ENCODE measurements at regions not wholly inside any gene's neighbourhood (a gene's known extent, or its start where the extent isn't known, plus 50 kb on each side); places are given as distances from the start of the nearest gene placed in this dataset.

DNA sequence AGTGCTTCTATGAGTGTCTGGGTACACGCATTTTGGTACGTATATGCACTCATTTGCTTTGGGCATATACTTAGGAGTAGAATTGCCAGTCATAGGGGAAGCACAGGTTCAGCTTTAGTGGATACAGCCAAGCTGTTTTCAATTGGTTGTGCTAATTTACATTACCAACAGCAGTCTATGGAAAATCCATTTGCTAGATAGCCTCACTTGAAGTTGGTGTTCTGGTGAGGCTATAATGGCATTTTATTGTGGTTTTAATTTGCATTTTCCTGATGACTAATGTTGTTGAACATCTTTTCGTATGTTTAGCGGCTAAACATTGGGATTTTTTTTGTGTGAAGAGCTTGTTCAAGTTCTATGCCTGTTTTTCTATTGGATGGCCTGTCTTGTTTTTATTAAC is 76.8 kb upstream of the ANKH start:
- no peak overlapping the region for H3K4me3 Mint-ChIP-seq
- ChIA-PET POLR2A (no interaction called here), CTCF (interaction anchor here (1.1 to 1.5 kb wide), 2 partner anchors 9 to 55 kb away, joined by 3 to 4 read pairs; no protein-coding TSS in a partner anchor)
- no peaks in the 10 kb centered on the region for H3K36me3 Mint-ChIP-seq (ENCODE audit: low read depth)
- peaks cover 3% of the 10 kb centered on the region for H3K9me3 Mint-ChIP-seq (ENCODE audit: insufficient read depth)
- H3K27ac Mint-ChIP-seq: no peak overlapping the region
- peaks cover 8% of the 10 kb centered on the region for H3K4me1 Mint-ChIP-seq (ENCODE audit: low read depth)
- peaks cover 12% of the 10 kb centered on the region for H3K27me3 Mint-ChIP-seq (ENCODE audit: low read depth)
- no peak for ATAC-seq
- no peak for DNase-seq

DNA sequence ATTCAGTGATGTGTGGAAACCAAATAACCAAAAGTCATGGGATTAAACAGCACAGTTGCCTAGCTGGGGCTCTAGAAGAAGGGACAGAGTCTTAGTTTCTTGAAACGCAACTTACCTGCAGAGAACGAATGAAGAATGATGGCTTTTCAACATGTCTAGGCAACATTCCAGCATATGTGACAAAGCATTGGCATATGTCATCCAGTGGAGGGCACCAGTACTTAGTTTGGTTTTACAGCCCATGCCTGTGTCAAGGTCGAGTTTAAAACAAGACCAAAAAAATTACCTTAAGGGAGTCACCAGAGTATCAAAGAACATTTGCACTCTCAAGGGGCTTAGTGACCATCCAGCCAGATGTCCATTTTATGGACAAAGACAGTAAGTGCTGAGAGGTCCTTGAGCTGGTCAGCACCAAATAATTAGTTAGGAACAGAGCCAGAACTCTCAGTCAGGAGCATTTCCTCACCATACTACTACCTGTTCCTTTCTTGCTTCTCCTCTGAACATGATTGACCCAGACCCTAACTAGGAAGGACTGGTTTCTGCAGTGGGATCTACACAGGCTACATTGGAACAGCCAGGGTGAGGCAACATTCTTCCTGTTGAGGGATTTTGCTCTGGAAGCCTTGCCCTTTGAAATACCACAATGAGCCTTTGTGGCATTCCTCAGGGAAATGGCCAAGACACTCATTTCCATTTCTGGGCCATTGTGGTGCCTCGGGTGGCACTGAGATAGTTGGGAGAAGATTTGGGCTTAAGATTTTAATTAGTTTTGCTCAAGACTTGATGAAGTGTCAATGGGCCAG is 75.4 kb upstream of the ANKH start:
- Mint-ChIP-seq H3K9me3 (ENCODE audit: insufficient read depth) (peaks cover 3% of the 10 kb centered on the region), H3K27ac (no peak overlapping the region), H3K4me3 (no peak overlapping the region), H3K4me1 (ENCODE audit: low read depth) (peaks cover 8% of the 10 kb centered on the region), H3K36me3 (ENCODE audit: low read depth) (no peaks in the 10 kb centered on the region), H3K27me3 (ENCODE audit: low read depth) (peaks cover 10% of the 10 kb centered on the region)
- peak; percentile 72 for ATAC-seq
- ChIA-PET POLR2A (no interaction called here), CTCF (interaction anchor here (0.6 to 2.2 kb wide), 8 partner anchors 46 to 216 kb away, joined by 3 to 11 read pairs (median 3); no protein-coding TSS in a partner anchor)
- DNase-seq: peak; percentile 45

GRCh38 chr5:14945450-14945849 is 73.9 kb upstream of the ANKH start:
- H3K9me3 Mint-ChIP-seq (ENCODE audit: insufficient read depth): peaks cover 3% of the 10 kb centered on the region
- H3K27ac Mint-ChIP-seq: no peak overlapping the region
- ChIA-PET POLR2A (no interaction called here), CTCF (no interaction called here)
- ATAC-seq (no peak), DNase-seq (no peak)
- H3K36me3 Mint-ChIP-seq (ENCODE audit: low read depth): no peaks in the 10 kb centered on the region
- peaks cover 8% of the 10 kb centered on the region for H3K4me1 Mint-ChIP-seq (ENCODE audit: low read depth)
- peaks cover 11% of the 10 kb centered on the region for H3K27me3 Mint-ChIP-seq (ENCODE audit: low read depth)
- no peak overlapping the region for H3K4me3 Mint-ChIP-seq

DNA sequence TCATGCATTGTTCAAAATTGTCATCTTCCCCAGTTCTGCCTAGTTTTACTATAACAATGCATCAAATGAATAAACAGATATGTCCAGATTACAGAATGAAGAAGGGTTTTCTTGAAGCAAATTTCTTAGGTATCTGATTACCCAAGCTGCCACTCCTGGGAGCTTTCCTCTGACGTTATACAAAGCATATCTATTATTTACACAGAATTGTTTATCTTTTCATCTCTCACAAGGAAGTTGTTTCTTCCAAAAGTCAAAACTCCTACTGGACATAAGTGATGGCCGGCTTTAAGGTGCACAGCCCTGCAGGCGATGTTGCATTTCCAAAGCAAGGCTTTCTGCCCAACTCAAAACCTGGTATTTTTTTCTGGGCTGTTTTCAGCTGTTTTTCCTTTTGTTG is 73.4 kb upstream of the ANKH start:
- DNase-seq (no peak), ATAC-seq (no peak)
- peaks cover 3% of the 10 kb centered on the region for H3K9me3 Mint-ChIP-seq (ENCODE audit: insufficient read depth)
- ChIA-PET CTCF (no interaction called here), POLR2A (no interaction called here)
- H3K4me1 Mint-ChIP-seq (ENCODE audit: low read depth): peaks cover 8% of the 10 kb centered on the region
- no peak overlapping the region for H3K4me3 Mint-ChIP-seq
- peaks cover 11% of the 10 kb centered on the region for H3K27me3 Mint-ChIP-seq (ENCODE audit: low read depth)
- no peak overlapping the region for H3K27ac Mint-ChIP-seq
- H3K36me3 Mint-ChIP-seq (ENCODE audit: low read depth): no peaks in the 10 kb centered on the region

- Mint-ChIP-seq H3K27ac (no peak overlapping the region), H3K9me3 (ENCODE audit: insufficient read depth) (no peaks in the 10 kb centered on the region), H3K4me3 (no peak overlapping the region), H3K4me1 (ENCODE audit: low read depth) (peaks cover 8% of the 10 kb centered on the region), H3K27me3 (ENCODE audit: low read depth) (peaks cover 11% of the 10 kb centered on the region), H3K36me3 (ENCODE audit: low read depth) (no peaks in the 10 kb centered on the region)
- no peak for ATAC-seq
- CTCF ChIA-PET: interaction anchor here (0.9 to 1.0 kb wide), 2 partner anchors 19 to 59 kb away, joined by 3 read pairs; no protein-coding TSS in a partner anchor
- POLR2A ChIA-PET: no interaction called here
- no peak for DNase-seq
Measured at GRCh38 chr5:14944350-14944739, 72.8 kb upstream of the ANKH start.

- Mint-ChIP-seq H3K36me3 (ENCODE audit: low read depth) (no peaks in the 10 kb centered on the region), H3K27ac (no peak overlapping the region), H3K27me3 (ENCODE audit: low read depth) (peaks cover 16% of the 10 kb centered on the region), H3K9me3 (ENCODE audit: insufficient read depth) (no peaks in the 10 kb centered on the region), H3K4me1 (ENCODE audit: low read depth) (peaks cover 8% of the 10 kb centered on the region), H3K4me3 (no peak overlapping the region)
- ChIA-PET POLR2A (interaction anchor here (1.2 kb wide), 1 partner anchor 51 kb away, joined by 4 read pairs; no protein-coding TSS in a partner anchor), CTCF (interaction anchor here (0.6 to 1.5 kb wide), 3 partner anchors 50 to 210 kb away, joined by 3 to 5 read pairs (median 3); no protein-coding TSS in a partner anchor)
- ATAC-seq: no peak
- DNase-seq: no peak
Measured at GRCh38 chr5:14942212-14942611, 70.6 kb upstream of the ANKH start.

DNA sequence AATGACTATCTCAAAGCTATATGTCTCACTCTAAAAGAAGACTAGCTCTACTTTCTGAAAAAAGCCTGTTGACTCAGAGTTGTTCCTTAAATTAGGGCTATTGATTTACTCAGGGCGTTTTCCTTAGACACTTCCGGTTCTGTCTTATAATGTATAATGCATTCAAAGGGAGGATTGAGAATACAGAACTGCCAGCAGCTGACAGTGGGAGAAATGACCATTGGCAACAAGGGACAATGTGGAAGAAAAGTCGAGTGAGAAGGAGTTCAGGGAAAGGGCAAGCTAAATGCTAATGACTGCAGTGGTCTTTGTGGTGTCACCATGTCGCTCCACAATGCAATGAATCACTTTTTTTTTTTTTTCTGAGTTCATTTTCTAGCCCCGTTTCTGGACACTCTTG is 65.7 kb upstream of the ANKH start:
- CTCF ChIA-PET: interaction anchor here (0.6 to 0.9 kb wide), 2 partner anchors 65 to 1839 kb away, joined by 3 read pairs; no protein-coding TSS in a partner anchor
- no peaks in the 10 kb centered on the region for H3K36me3 Mint-ChIP-seq (ENCODE audit: low read depth)

DNA sequence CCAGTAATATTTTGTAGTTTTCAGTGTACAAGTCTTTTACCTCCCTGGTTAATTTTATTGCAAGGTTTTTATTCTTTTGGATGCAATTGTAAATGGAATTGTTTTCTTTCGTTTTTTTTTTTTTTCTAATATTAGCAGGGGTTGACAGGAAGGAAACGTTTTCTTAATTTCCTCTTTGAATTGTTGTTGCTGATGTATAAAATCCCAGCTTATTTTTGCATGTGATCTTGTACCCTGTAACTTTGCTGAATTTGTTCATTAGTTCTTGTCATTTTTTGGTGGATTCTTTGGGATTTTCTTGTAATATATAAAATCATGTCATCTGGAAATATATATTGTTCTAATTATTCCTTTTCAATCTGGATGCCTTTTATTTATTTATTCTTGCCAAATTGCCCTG is 65.0 kb upstream of the ANKH start:
- no peak for DNase-seq
- POLR2A ChIA-PET: no interaction called here
- no peaks in the 10 kb centered on the region for H3K36me3 Mint-ChIP-seq (ENCODE audit: low read depth)
- CTCF ChIA-PET: interaction anchor here (0.6 to 0.9 kb wide), 2 partner anchors 66 to 1840 kb away, joined by 3 read pairs; no protein-coding TSS in a partner anchor
- H3K27ac Mint-ChIP-seq: no peak overlapping the region
- no peaks in the 10 kb centered on the region for H3K9me3 Mint-ChIP-seq (ENCODE audit: insufficient read depth)
- no peak overlapping the region for H3K4me3 Mint-ChIP-seq
- ATAC-seq: no peak
- no peaks in the 10 kb centered on the region for H3K4me1 Mint-ChIP-seq (ENCODE audit: low read depth)
- peaks cover 16% of the 10 kb centered on the region for H3K27me3 Mint-ChIP-seq (ENCODE audit: low read depth)

More for the DNA sequence above, 65.7 kb upstream of the ANKH start:
- H3K27ac Mint-ChIP-seq: no peak overlapping the region
- H3K4me1 Mint-ChIP-seq (ENCODE audit: low read depth): no peaks in the 10 kb centered on the region
- H3K4me3 Mint-ChIP-seq: no peak overlapping the region
- no peak for DNase-seq
- no peak for ATAC-seq
- POLR2A ChIA-PET: no interaction called here
- H3K27me3 Mint-ChIP-seq (ENCODE audit: low read depth): peaks cover 16% of the 10 kb centered on the region
- H3K9me3 Mint-ChIP-seq (ENCODE audit: insufficient read depth): no peaks in the 10 kb centered on the region

DNA sequence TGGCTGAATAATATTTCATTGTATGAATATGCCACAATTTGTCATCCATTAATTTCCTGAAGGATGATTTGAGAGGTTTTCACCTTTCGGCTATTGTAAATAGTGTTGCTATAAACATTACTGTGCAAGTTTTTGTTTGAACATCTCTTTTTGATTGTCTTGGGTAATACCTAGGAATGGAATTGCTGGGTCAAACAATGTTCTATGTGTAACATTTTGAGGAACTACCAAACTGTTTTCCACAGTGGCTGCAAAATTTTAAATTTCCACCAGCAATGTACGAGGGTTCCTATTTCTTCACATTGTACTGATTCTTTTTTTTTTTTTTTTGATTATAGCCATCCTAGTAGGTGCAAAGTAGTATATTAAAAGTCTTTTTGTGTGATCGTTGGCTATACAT is 63.8 kb upstream of the ANKH start:
- POLR2A ChIA-PET: no interaction called here
- no peaks in the 10 kb centered on the region for H3K9me3 Mint-ChIP-seq (ENCODE audit: insufficient read depth)
- H3K27me3 Mint-ChIP-seq (ENCODE audit: low read depth): peaks cover 13% of the 10 kb centered on the region
- no peaks in the 10 kb centered on the region for H3K4me1 Mint-ChIP-seq (ENCODE audit: low read depth)
- H3K36me3 Mint-ChIP-seq (ENCODE audit: low read depth): no peaks in the 10 kb centered on the region
- H3K27ac Mint-ChIP-seq: no peak overlapping the region
- CTCF ChIA-PET: no interaction called here
- no peak overlapping the region for H3K4me3 Mint-ChIP-seq
- no peak for DNase-seq
- no peak for ATAC-seq

GRCh38 chr5:14932902-14933469 is 61.4 kb upstream of the ANKH start:
- DNase-seq (no peak), ATAC-seq (no peak)
- H3K27me3 Mint-ChIP-seq (ENCODE audit: low read depth): peaks cover 10% of the 10 kb centered on the region
- no peaks in the 10 kb centered on the region for H3K9me3 Mint-ChIP-seq (ENCODE audit: insufficient read depth)
- ChIA-PET POLR2A (no interaction called here), CTCF (no interaction called here)
- H3K36me3 Mint-ChIP-seq (ENCODE audit: low read depth): no peaks in the 10 kb centered on the region
- H3K4me1 Mint-ChIP-seq (ENCODE audit: low read depth): no peaks in the 10 kb centered on the region
- no peak overlapping the region for H3K4me3 Mint-ChIP-seq
- H3K27ac Mint-ChIP-seq: no peak overlapping the region

- H3K36me3 Mint-ChIP-seq (ENCODE audit: low read depth): no peaks in the 10 kb centered on the region
Measured at GRCh38 chr5:14930486-14930885, 58.9 kb upstream of the ANKH start.

GRCh38 chr5:14929293-14930065 is 57.9 kb upstream of the ANKH start:
- CTCF ChIA-PET: interaction anchor here (1.6 kb wide), 1 partner anchor 28 kb away, joined by 4 read pairs; no protein-coding TSS in a partner anchor
- Mint-ChIP-seq H3K9me3 (ENCODE audit: insufficient read depth) (no peaks in the 10 kb centered on the region), H3K36me3 (ENCODE audit: low read depth) (no peaks in the 10 kb centered on the region), H3K27ac (no peak overlapping the region), H3K4me1 (ENCODE audit: low read depth) (peaks cover 24% of the 10 kb centered on the region), H3K4me3 (no peak overlapping the region), H3K27me3 (ENCODE audit: low read depth) (peaks cover 2% of the 10 kb centered on the region)
- DNase-seq (no peak), ATAC-seq (no peak)
- POLR2A ChIA-PET: no interaction called here

More at GRCh38 chr5:14930486-14930885, 58.9 kb upstream of the ANKH start:
- CTCF ChIA-PET: interaction anchor here (1.6 kb wide), 1 partner anchor 27 kb away, joined by 4 read pairs; no protein-coding TSS in a partner anchor
- DNase-seq (no peak), ATAC-seq (no peak)
- Mint-ChIP-seq H3K9me3 (ENCODE audit: insufficient read depth) (no peaks in the 10 kb centered on the region), H3K27ac (no peak overlapping the region), H3K4me1 (ENCODE audit: low read depth) (peaks cover 15% of the 10 kb centered on the region), H3K4me3 (no peak overlapping the region), H3K27me3 (ENCODE audit: low read depth) (peaks cover 7% of the 10 kb centered on the region)
- POLR2A ChIA-PET: no interaction called here

Data from activated CD8-positive, alpha-beta T cell treated with anti-CD3 and anti-CD28 coated beads, Interleukin-2, amount 10 ng/mL, durations not matched to agents 7 days and 5 days (primary cell).